HCT116 (cell line): ENCODE measurements at regions not wholly inside any gene's neighbourhood (a gene's known extent, or its start where the extent isn't known, plus 50 kb on each side); places are given as distances from the start of the nearest gene placed in this dataset.

ENCODE experiments used
- ATAC-seq: fragments of 200-7000 bp; cut with Tn5 transposase; 2 replicates; pipeline ENCODE4 v1.9.1; 2020; ENCODE audit warnings: mild to moderate bottlenecking, moderate library complexity
- BruUV-seq: library from RNA; stranded (reverse); fragments of 400-500 nt; replicated peaks from 2 replicates; lab custom pipeline; 2021; lab: Mats Ljungman, UMichigan
- CTCF ChIA-PET: fragments of 300-600 bp; sonication (Branson Sonifier 250); formaldehyde crosslinking; loops from one replicate; lab custom pipeline; 2021; ENCODE audit warnings: antibody characterized with exemption; lab: Charles Lee
- POLR2A ChIA-PET: fragments of 300-600, 350-600 bp; sonication (Branson Sonifier 250); formaldehyde crosslinking; loops from one replicate; lab custom pipeline; 2021; ENCODE audit warnings: antibody characterized with exemption; lab: Charles Lee
- RAD21 ChIA-PET, 2 experiments: fragments of 300-600 bp; sonication (Branson Sonifier 250); formaldehyde crosslinking; loops; one replicate each; lab custom pipeline; 2023; ENCODE audit warnings: low total read pairs in 2 of 2; ENCODE audit not compliant: uncharacterized antibody in 2 of 2, unreplicated experiment in 2 of 2, low non-redundant PET in 1 of 2; lab: Charles Lee
- DNase-seq: peaks from one replicate; pipeline ENCODE4 v3.0.0-alpha.2; 2010; ENCODE audit warnings: low read depth, low spot score
- H2AFZ ChIP-seq: fragments of 200-600 bp; shearing (Covaris generic), sonication (generic); 2 replicates; pipeline ENCODE4 v1.6.1; 2017; ENCODE audit warnings: low read depth, mixed run types, mixed read lengths, antibody characterized with exemption, low read length; ENCODE audit not compliant: poor library complexity, severe bottlenecking
- H3K27ac ChIP-seq: 2 replicates; pipeline ENCODE4 v1.5.1; 2012; ENCODE audit warnings: low read depth, low read length
- H3K27me3 ChIP-seq: fragments of 200-600 bp; sonication (generic); 2 replicates; pipeline ENCODE4 v1.6.1; 2016; ENCODE audit warnings: mixed run types, low read length, mixed read lengths; ENCODE audit not compliant: insufficient read depth
- H3K36me3 ChIP-seq, 2 experiments: fragments of 200-500 bp in 1 of 2; fragments of 200-600 bp in 1 of 2; sonication (Bioruptor generic) in 1 of 2; sonication (generic) in 1 of 2; 2 replicates each; pipeline versions ENCODE4 v1.5.1 to v1.6.1; 2014 to 2016; ENCODE audit warnings: low read length in 2 of 2, inconsistent platforms in 1 of 2, mixed read lengths in 1 of 2, mixed run types in 1 of 2; ENCODE audit not compliant: insufficient read depth in 2 of 2, control insufficient read depth in 1 of 2
- H3K4me1 ChIP-seq, 2 experiments: fragments of 200-600 bp in 1 of 2; sonication (generic) in 1 of 2; 2 replicates each; pipeline versions ENCODE4 v1.5.1 to v1.6.1; 2012 to 2017; ENCODE audit warnings: low read length in 2 of 2, inconsistent platforms in 1 of 2, mild to moderate bottlenecking in 1 of 2, mixed read lengths in 1 of 2, mixed run types in 1 of 2, moderate library complexity in 1 of 2; ENCODE audit not compliant: insufficient read depth in 2 of 2, control insufficient read depth in 1 of 2
- H3K4me2 ChIP-seq: fragments of 200-600 bp; sonication (generic); 2 replicates; pipeline ENCODE4 v1.6.1; 2017; ENCODE audit warnings: mixed run types, low read length, mixed read lengths
- H3K4me3 ChIP-seq, 2 experiments: fragments of 200-600 bp in 1 of 2; sonication (generic) in 1 of 2; replicated peaks in 1 of 2; 2 replicates each; pipeline ENCODE4 v1.5.1; 2011 to 2016; ENCODE audit warnings: low read length in 2 of 2, control low read depth in 1 of 2, low read depth in 1 of 2, mild to moderate bottlenecking in 1 of 2, mixed read lengths in 1 of 2, mixed run types in 1 of 2
- H3K79me2 ChIP-seq: fragments of 200-600 bp; sonication (generic); 2 replicates; pipeline ENCODE4 v1.6.1; 2017; ENCODE audit warnings: mild to moderate bottlenecking, mixed run types, low read length, moderate library complexity, mixed read lengths; ENCODE audit not compliant: insufficient read depth
- H3K9ac ChIP-seq: fragments of 200-600 bp; sonication (generic); 2 replicates; pipeline ENCODE4 v1.6.1; 2016; ENCODE audit warnings: low read length, mixed read lengths
- H3K9me2 ChIP-seq: fragments of 200-600 bp; sonication (generic), shearing (Covaris generic); 2 replicates; pipeline ENCODE4 v1.6.1; 2017; ENCODE audit warnings: mixed run types, mild to moderate bottlenecking, moderate library complexity; ENCODE audit not compliant: insufficient read depth
- H3K9me3 ChIP-seq, 2 experiments: fragments of 200-500 bp in 1 of 2; fragments of 200-600 bp in 1 of 2; sonication (Bioruptor generic) in 1 of 2; sonication (generic) in 1 of 2; 2 replicates each; pipeline ENCODE4 v1.6.1; 2014 to 2017; ENCODE audit warnings: low read length in 2 of 2, mixed read lengths in 2 of 2, inconsistent platforms in 1 of 2, low read depth in 1 of 2, mild to moderate bottlenecking in 1 of 2, mixed run types in 1 of 2, moderate library complexity in 1 of 2; ENCODE audit not compliant: control insufficient read depth in 1 of 2, insufficient read depth in 1 of 2
- H4K20me1 ChIP-seq: fragments of 200-600 bp; sonication (generic), shearing (Covaris generic); 2 replicates; pipeline ENCODE4 v1.6.1; 2017; ENCODE audit warnings: mixed run types, mild to moderate bottlenecking, moderate library complexity; ENCODE audit not compliant: insufficient read depth
- ATF3 ChIP-seq: IDR thresholded peaks from 2 replicates; pipeline ENCODE4 v1.6.1; 2012
- CBX3 ChIP-seq: IDR thresholded peaks from 2 replicates; pipeline ENCODE4 v1.6.1; 2012; ENCODE audit warnings: low read depth
- ELF1 ChIP-seq: IDR thresholded peaks from 2 replicates; pipeline ENCODE4 v1.6.1; 2012; ENCODE audit warnings: low read depth, borderline replicate concordance
- EZH2phosphoT487 ChIP-seq: fragments of 200-600 bp; IDR thresholded peaks from 2 replicates; pipeline ENCODE4 v1.6.1; 2018; ENCODE audit warnings: antibody characterized with exemption, borderline replicate concordance
- FOSL1 ChIP-seq: IDR thresholded peaks from 2 replicates; pipeline ENCODE4 v1.6.1; 2012; ENCODE audit warnings: low read depth
- JUND ChIP-seq: IDR thresholded peaks from 2 replicates; pipeline ENCODE4 v1.6.1; 2012
- POLR2A ChIP-seq: IDR thresholded peaks from 2 replicates; pipeline ENCODE4 v1.7.0; 2011; ENCODE audit warnings: borderline replicate concordance; ENCODE audit not compliant: insufficient read depth, insufficient read length; ENCODE audit errors: extremely low read depth
- POLR2AphosphoS5 ChIP-seq: IDR thresholded peaks from 2 replicates; pipeline ENCODE4 v1.6.1; 2011; ENCODE audit warnings: mild to moderate bottlenecking, low read depth, low read length, moderate library complexity
- RAD21 ChIP-seq: IDR thresholded peaks from 2 replicates; pipeline ENCODE4 v1.6.1; 2012; ENCODE audit warnings: low read depth, mild to moderate bottlenecking
- SIN3A ChIP-seq: IDR thresholded peaks from 2 replicates; pipeline ENCODE4 v1.6.1; 2012; ENCODE audit warnings: low read depth
- SRF ChIP-seq: IDR thresholded peaks from 2 replicates; pipeline ENCODE4 v1.6.1; 2012; ENCODE audit warnings: low read depth
- YY1 ChIP-seq: IDR thresholded peaks from 2 replicates; pipeline ENCODE4 v1.6.1; 2011; ENCODE audit warnings: low read length, low read depth, moderate library complexity, mild to moderate bottlenecking; ENCODE audit not compliant: insufficient replicate concordance; ENCODE audit errors: extremely low read depth
- ZBTB33 ChIP-seq: IDR thresholded peaks from 2 replicates; pipeline ENCODE4 v1.6.1; 2011; ENCODE audit warnings: mild to moderate bottlenecking, low read length, moderate library complexity; ENCODE audit not compliant: insufficient replicate concordance; ENCODE audit errors: extremely low read depth
- ZNF274 ChIP-seq: fragments of 200-500 bp; sonication (Bioruptor generic); IDR thresholded peaks from 2 replicates; pipeline ENCODE4 v1.6.1; 2014; ENCODE audit warnings: mild to moderate bottlenecking, low read depth, low read length, inconsistent platforms
- intact Hi-C: fragments of 100-400 bp; cut with micrococcal nuclease; formaldehyde crosslinking; loops from 2 replicates; pipeline ENCODE4 v1.10.0; 2022
- TF ChIP-seq, protein P1 (sequence below): IDR thresholded peaks from 2 replicates; pipeline ENCODE4 v1.6.1; 2012; ENCODE audit warnings: low read depth

GRCh38 chr4:17182888-17183287, 284.4 kb upstream of the LDB2 start:
- ChIA-PET POLR2A (no interaction called here), CTCF (no interaction called here)
- no TSS peak for BruUV-seq

DNA sequence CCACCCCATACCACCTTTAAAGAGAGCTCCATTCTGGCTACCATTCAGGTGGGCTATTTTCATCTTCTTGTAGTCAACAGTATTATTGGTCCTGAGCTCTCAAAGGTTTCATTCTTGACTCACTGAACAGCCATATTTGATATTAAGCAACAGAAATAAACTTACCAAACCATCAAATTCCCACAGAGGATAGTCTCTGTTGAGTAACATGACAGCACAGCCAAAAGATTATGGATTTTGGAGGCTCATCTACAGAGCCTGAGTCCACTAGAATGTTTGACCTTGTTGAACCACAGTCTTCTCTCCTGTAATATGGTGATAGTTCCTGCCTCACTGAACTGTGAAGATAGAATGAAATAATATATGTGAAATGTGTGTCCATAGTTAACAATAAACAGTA, 276.3 kb upstream of the LDB2 start:
- ATAC-seq (no peak), DNase-seq (no peak)
- intact Hi-C loops, result no loop called here
- Histone ChIP-seq H3K4me1 (no peaks in the 10 kb centered on the region; a peak in 1 of 4 replicates), H3K4me3 (no peak overlapping the region), H3K9me3 (no peaks in the 10 kb centered on the region), H3K9me2 (no peaks in the 10 kb centered on the region), H2AFZ (no peak overlapping the region), H3K9ac (no peak overlapping the region), H3K4me2 (no peak overlapping the region), H3K27me3 (no peaks in the 10 kb centered on the region), H4K20me1 (no peaks in the 10 kb centered on the region), H3K27ac (no peak overlapping the region), H3K79me2 (no peaks in the 10 kb centered on the region), H3K36me3 (no peaks in the 10 kb centered on the region)
- POLR2A ChIA-PET, result no interaction called here
- TF ChIP-seq, protein P1, sequence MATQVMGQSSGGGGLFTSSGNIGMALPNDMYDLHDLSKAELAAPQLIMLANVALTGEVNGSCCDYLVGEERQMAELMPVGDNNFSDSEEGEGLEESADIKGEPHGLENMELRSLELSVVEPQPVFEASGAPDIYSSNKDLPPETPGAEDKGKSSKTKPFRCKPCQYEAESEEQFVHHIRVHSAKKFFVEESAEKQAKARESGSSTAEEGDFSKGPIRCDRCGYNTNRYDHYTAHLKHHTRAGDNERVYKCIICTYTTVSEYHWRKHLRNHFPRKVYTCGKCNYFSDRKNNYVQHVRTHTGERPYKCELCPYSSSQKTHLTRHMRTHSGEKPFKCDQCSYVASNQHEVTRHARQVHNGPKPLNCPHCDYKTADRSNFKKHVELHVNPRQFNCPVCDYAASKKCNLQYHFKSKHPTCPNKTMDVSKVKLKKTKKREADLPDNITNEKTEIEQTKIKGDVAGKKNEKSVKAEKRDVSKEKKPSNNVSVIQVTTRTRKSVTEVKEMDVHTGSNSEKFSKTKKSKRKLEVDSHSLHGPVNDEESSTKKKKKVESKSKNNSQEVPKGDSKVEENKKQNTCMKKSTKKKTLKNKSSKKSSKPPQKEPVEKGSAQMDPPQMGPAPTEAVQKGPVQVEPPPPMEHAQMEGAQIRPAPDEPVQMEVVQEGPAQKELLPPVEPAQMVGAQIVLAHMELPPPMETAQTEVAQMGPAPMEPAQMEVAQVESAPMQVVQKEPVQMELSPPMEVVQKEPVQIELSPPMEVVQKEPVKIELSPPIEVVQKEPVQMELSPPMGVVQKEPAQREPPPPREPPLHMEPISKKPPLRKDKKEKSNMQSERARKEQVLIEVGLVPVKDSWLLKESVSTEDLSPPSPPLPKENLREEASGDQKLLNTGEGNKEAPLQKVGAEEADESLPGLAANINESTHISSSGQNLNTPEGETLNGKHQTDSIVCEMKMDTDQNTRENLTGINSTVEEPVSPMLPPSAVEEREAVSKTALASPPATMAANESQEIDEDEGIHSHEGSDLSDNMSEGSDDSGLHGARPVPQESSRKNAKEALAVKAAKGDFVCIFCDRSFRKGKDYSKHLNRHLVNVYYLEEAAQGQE, result no peak
- TF ChIP-seq JUND (no peak), ZBTB33 (no peak), RAD21 (no peak), ATF3 (no peak), ELF1 (no peak), ZNF274 (no peak), POLR2A (no peak), SRF (no peak), FOSL1 (no peak), POLR2AphosphoS5 (no peak), SIN3A (no peak)
- BruUV-seq, result no TSS peak
- CTCF ChIA-PET, result no interaction called here
- RAD21 ChIA-PET, result no interaction called here

More at GRCh38 chr4:17182888-17183287, 284.4 kb upstream of the LDB2 start:
- Histone ChIP-seq H2AFZ (no peak overlapping the region), H4K20me1 (no peaks in the 10 kb centered on the region; the same call in 1 of the 2 replicates), H3K27me3 (no peaks in the 10 kb centered on the region), H3K79me2 (no peaks in the 10 kb centered on the region), H3K9me2 (no peaks in the 10 kb centered on the region), H3K4me3 (no peak overlapping the region), H3K9ac (no peak overlapping the region), H3K27ac (no peak overlapping the region), H3K4me1 (no peaks in the 10 kb centered on the region), H3K36me3 (no peaks in the 10 kb centered on the region), H3K4me2 (no peak overlapping the region), H3K9me3 (no peaks in the 10 kb centered on the region)
- ATAC-seq (no peak), DNase-seq (no peak)
- RAD21 ChIA-PET, result no interaction called here
- no peak for TF ChIP-seq CBX3
- no peak for TF ChIP-seq YY1
- no peak for TF ChIP-seq EZH2phosphoT487
- intact Hi-C loops, result no loop called here
